ENCODE measurements at regions not wholly inside any gene's neighbourhood (a gene's known extent, or its start where the extent isn't known, plus 50 kb on each side); places are given as distances from the start of the nearest gene placed in this dataset.

- Histone ChIP-seq H3K9me3 (no peaks in the 10 kb centered on the region), H3K36me3 (no peaks in the 10 kb centered on the region), H3K27me3 (no peaks in the 10 kb centered on the region), H3K4me3 (no peak overlapping the region), H3K4me1 (no peaks in the 10 kb centered on the region), H3K27ac (replicated peaks in 1 of 4) (no peak overlapping the region)
- intact Hi-C loops (cut with DNase I) = no loop called here
- no peak for TF ChIP-seq EP300 (IDR thresholded peaks at IDR 0.05)
- DNase-seq (ENCODE audit: extremely low spot score) = no peak
- 90% methylated on average over 7 of the region's 7 CpGs for WGBS
Measured at GRCh38 chr6:14309951-14310445, 192.4 kb downstream of the CD83 start.

- Histone ChIP-seq H3K4me3 (no peak overlapping the region), H3K36me3 (no peaks in the 10 kb centered on the region), H3K27ac (replicated peaks in 1 of 4) (no peak overlapping the region), H3K9me3 (no peaks in the 10 kb centered on the region), H3K27me3 (no peaks in the 10 kb centered on the region), H3K4me1 (no peaks in the 10 kb centered on the region)
- TF ChIP-seq CTCF (IDR thresholded peaks at IDR 0.05) (no peak), POLR2A (IDR thresholded peaks at IDR 0.05; ENCODE audit: low read depth) (no peak), EP300 (IDR thresholded peaks at IDR 0.05) (no peak), POLR2AphosphoS5 (IDR thresholded peaks at IDR 0.05) (no peak)
- no peak for DNase-seq (ENCODE audit: extremely low spot score)
- WGBS = 91% methylated on average over 5 of the region's 5 CpGs
- intact Hi-C loops (cut with DNase I) = no loop called here
Measured at GRCh38 chr6:14310960-14311359, 193.4 kb downstream of the CD83 start.

- WGBS = 92% methylated on average over 6 of the region's 6 CpGs
- no peak for DNase-seq (ENCODE audit: extremely low spot score)
- H3K4me1 ChIP-seq = peaks cover 0 to 9% (median 4%) of the 10 kb centered on the region in 4 donors
- intact Hi-C loops (cut with DNase I) = no loop called here
- no peak overlapping the region for H3K4me3 ChIP-seq
- TF ChIP-seq POLR2AphosphoS5 (IDR thresholded peaks at IDR 0.05) = no peak
- TF ChIP-seq CTCF (IDR thresholded peaks at IDR 0.05) = no peak
- no peak for TF ChIP-seq POLR2A (IDR thresholded peaks at IDR 0.05; ENCODE audit: low read depth)
- TF ChIP-seq EP300 (IDR thresholded peaks at IDR 0.05) = no peak
- no peaks in the 10 kb centered on the region for H3K36me3 ChIP-seq
- H3K27me3 ChIP-seq = no peaks in the 10 kb centered on the region
- H3K9me3 ChIP-seq = no peaks in the 10 kb centered on the region
- no peak overlapping the region for H3K27ac ChIP-seq (replicated peaks in 1 of 4)
Measured at GRCh38 chr6:14312587-14312986, 195.0 kb downstream of the CD83 start.

- Histone ChIP-seq H3K9me3 (no peaks in the 10 kb centered on the region), H3K27me3 (no peaks in the 10 kb centered on the region), H3K4me3 (no peak overlapping the region), H3K4me1 (peaks cover 0 to 9% (median 4%) of the 10 kb centered on the region in 4 donors), H3K27ac (replicated peaks in 1 of 4) (no peak overlapping the region), H3K36me3 (no peaks in the 10 kb centered on the region)
- intact Hi-C loops (cut with DNase I) = no loop called here
- no peak for TF ChIP-seq POLR2A (IDR thresholded peaks at IDR 0.05; ENCODE audit: low read depth)
- no peak for TF ChIP-seq EP300 (IDR thresholded peaks at IDR 0.05)
- no peak for TF ChIP-seq CTCF (IDR thresholded peaks at IDR 0.05)
- no peak for TF ChIP-seq POLR2AphosphoS5 (IDR thresholded peaks at IDR 0.05)
- WGBS = 92% methylated on average over 2 of the region's 2 CpGs
- DNase-seq (ENCODE audit: extremely low spot score) = no peak
Measured at GRCh38 chr6:14313248-14313647, 195.7 kb downstream of the CD83 start.

GRCh38 chr6:14315353-14315752 lies 197.8 kb downstream of the CD83 start:
- Histone ChIP-seq H3K9me3 (no peaks in the 10 kb centered on the region), H3K36me3 (no peaks in the 10 kb centered on the region), H3K4me3 (no peak overlapping the region), H3K27me3 (no peaks in the 10 kb centered on the region), H3K27ac (replicated peaks in 1 of 4) (no peak overlapping the region), H3K4me1 (peaks cover 0 to 9% (median 4%) of the 10 kb centered on the region in 4 donors)
- TF ChIP-seq POLR2A (IDR thresholded peaks at IDR 0.05; ENCODE audit: low read depth) (no peak), EP300 (IDR thresholded peaks at IDR 0.05) (no peak), POLR2AphosphoS5 (IDR thresholded peaks at IDR 0.05) (no peak), CTCF (IDR thresholded peaks at IDR 0.05) (no peak)
- DNase-seq (ENCODE audit: extremely low spot score) = no peak
- intact Hi-C loops (cut with DNase I) = no loop called here
